Neural cell (in vitro differentiated cells): ENCODE measurements at regions not wholly inside any gene's neighbourhood (a gene's known extent, or its start where the extent isn't known, plus 50 kb on each side); places are given as distances from the start of the nearest gene placed in this dataset.

Source experiments
- H2AFZ ChIP-seq: fragments of 200-600, 300-800 bp; sonication (generic), shearing (Covaris generic); 2 replicates; pipeline ENCODE4 v1.6.0; 2014; ENCODE audit warnings: low read depth, mild to moderate bottlenecking, antibody characterized with exemption, low read length, moderate library complexity
- H3F3A ChIP-seq: fragments of 200-600 bp; shearing (Covaris generic); 2 replicates; pipeline ENCODE4 v1.6.1; 2016; ENCODE audit warnings: mild to moderate bottlenecking, moderate library complexity, mixed read lengths, antibody characterized with exemption, low read length; ENCODE audit not compliant: insufficient read depth, poor library complexity, severe bottlenecking
- H3K27ac ChIP-seq: fragments of 200-600, 300-800 bp; sonication (generic), shearing (Covaris generic); 2 replicates; pipeline ENCODE4 v1.5.1; 2014; ENCODE audit warnings: mild to moderate bottlenecking, low read length, moderate library complexity
- H3K27me3 ChIP-seq: fragments of 300-800, 200-600 bp; sonication (generic), shearing (Covaris generic); 2 replicates; pipeline ENCODE4 v1.6.0; 2014; ENCODE audit warnings: mild to moderate bottlenecking, low read depth, low read length, moderate library complexity; ENCODE audit not compliant: insufficient read depth
- H3K36me3 ChIP-seq: fragments of 300-800, 200-600 bp; sonication (generic), shearing (Covaris generic); 2 replicates; pipeline ENCODE4 v1.5.1; 2014; ENCODE audit warnings: mild to moderate bottlenecking, antibody characterized with exemption, low read length, moderate library complexity; ENCODE audit not compliant: insufficient read depth
- H3K4me2 ChIP-seq: fragments of 300-800, 200-600 bp; sonication (generic), shearing (Covaris generic); 2 replicates; pipeline ENCODE4 v1.6.0; 2014; ENCODE audit warnings: mild to moderate bottlenecking, low read length
- H3K4me3 ChIP-seq: fragments of 300-800, 200-600 bp; sonication (generic), shearing (Covaris generic); 2 replicates; pipeline ENCODE4 v1.5.1; 2014; ENCODE audit warnings: mild to moderate bottlenecking, low read length, moderate library complexity
- H3K79me2 ChIP-seq: fragments of 200-600 bp; shearing (Covaris generic); replicated peaks from 2 replicates; pipeline ENCODE4 v1.6.0; 2014; ENCODE audit warnings: mild to moderate bottlenecking, low read length, moderate library complexity; ENCODE audit not compliant: insufficient read depth
- H3K9ac ChIP-seq: fragments of 300-800, 200-600 bp; sonication (generic), shearing (Covaris generic); 2 replicates; pipeline ENCODE4 v1.6.1; 2016; ENCODE audit warnings: mild to moderate bottlenecking, low read length, mixed read lengths
- H3K9me2 ChIP-seq: fragments of 200-600 bp; shearing (Covaris generic); 2 replicates; pipeline ENCODE4 v1.6.1; 2016; ENCODE audit warnings: mild to moderate bottlenecking, low read length, mixed read lengths; ENCODE audit not compliant: insufficient read depth
- H3K9me3 ChIP-seq: fragments of 200-600, 300-800 bp; sonication (generic), shearing (Covaris generic); 2 replicates; pipeline ENCODE4 v1.6.1; 2016; ENCODE audit warnings: mild to moderate bottlenecking, mixed run types, low read length, moderate library complexity, mixed read lengths
- H4K20me1 ChIP-seq: fragments of 200-600 bp; shearing (Covaris generic); 2 replicates; pipeline ENCODE4 v1.6.1; 2016; ENCODE audit warnings: mild to moderate bottlenecking, mixed run types; ENCODE audit not compliant: insufficient read depth
- EP300 ChIP-seq: fragments of 450-650 bp; conservative IDR thresholded peaks from 2 replicates; pipeline ENCODE4 v1.6.1; 2014; ENCODE audit warnings: antibody characterized with exemption, mild to moderate bottlenecking, moderate library complexity; ENCODE audit not compliant: poor library complexity, severe bottlenecking
- EZH2 ChIP-seq: fragments of 200-600, 300-800 bp; shearing (Covaris generic), sonication (generic); IDR thresholded peaks from 2 replicates; pipeline ENCODE4 v1.6.1; 2014; ENCODE audit warnings: antibody characterized with exemption, low read length, borderline replicate concordance, mild to moderate bottlenecking; ENCODE audit not compliant: insufficient read depth, poor library complexity, severe bottlenecking
- MXI1 ChIP-seq: fragments of 450-650 bp; conservative IDR thresholded peaks from 2 replicates; pipeline ENCODE4 v1.6.1; 2014; ENCODE audit warnings: antibody characterized with exemption, mild to moderate bottlenecking; ENCODE audit not compliant: poor library complexity, severe bottlenecking
- POLR2AphosphoS5 ChIP-seq: IDR thresholded peaks from 2 replicates; pipeline ENCODE4 v1.6.1; 2012
- RAD21 ChIP-seq: fragments of 450-650 bp; conservative IDR thresholded peaks from 2 replicates; pipeline ENCODE4 v1.6.1; 2014; ENCODE audit warnings: antibody characterized with exemption, mild to moderate bottlenecking, moderate library complexity
- SMC3 ChIP-seq: fragments of 450-650 bp; conservative IDR thresholded peaks from 2 replicates; pipeline ENCODE4 v1.6.1; 2014; ENCODE audit warnings: antibody characterized with exemption, mild to moderate bottlenecking, moderate library complexity; ENCODE audit not compliant: poor library complexity
- TAF1 ChIP-seq: IDR thresholded peaks from 2 replicates; pipeline ENCODE4 v1.6.1; 2012; ENCODE audit warnings: low read depth
- TF ChIP-seq, protein P1 (sequence below): IDR thresholded peaks from 2 replicates; pipeline ENCODE4 v1.6.1; 2012; ENCODE audit warnings: borderline replicate concordance
- TF ChIP-seq, protein P2 (sequence below): fragments of 450-650 bp; IDR thresholded peaks from 2 replicates; pipeline ENCODE4 v1.5.1; 2014; ENCODE audit warnings: antibody characterized with exemption, mild to moderate bottlenecking, moderate library complexity; ENCODE audit not compliant: poor library complexity, severe bottlenecking

DNA sequence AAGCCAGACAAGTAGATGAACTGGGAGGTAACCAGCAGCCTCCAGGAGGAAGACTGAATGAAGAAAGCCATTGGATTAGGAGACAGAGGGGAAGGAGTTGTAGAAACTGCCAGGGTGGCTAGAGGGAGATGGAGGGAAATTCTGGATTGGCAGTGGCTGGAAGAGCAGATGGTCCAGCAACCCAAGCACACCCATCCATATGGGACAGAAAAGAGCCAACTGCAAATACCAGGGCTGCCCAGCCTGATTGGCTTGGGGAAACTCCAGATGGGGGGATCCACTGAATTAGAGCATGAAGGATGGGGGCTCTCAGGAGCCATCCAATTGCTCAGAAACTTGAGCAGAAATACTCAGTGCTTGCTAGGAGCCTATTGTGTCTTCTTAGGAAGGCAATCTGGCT lies 173.5 kb upstream of the EPB41L3 start:
- no peaks in the 10 kb centered on the region for H3K36me3 ChIP-seq

DNA sequence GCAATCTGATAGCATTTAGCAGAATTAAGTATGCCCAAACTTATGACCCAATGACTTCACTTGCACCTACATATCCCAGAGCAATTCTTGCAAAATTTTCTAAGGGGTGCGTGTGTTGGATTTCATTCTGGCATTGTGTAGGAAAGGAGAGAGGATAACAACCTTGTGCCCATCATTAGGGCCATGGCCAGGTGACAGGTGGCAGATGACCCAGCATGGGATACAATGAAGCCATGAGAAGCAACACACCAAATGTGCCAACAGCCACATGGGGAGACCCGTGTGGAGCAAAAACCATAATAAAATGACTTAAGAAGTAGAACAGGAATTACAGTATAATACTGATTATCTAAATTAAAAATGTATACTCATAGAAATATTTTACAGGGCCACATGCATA lies 166.9 kb upstream of the EPB41L3 start:
- Histone ChIP-seq H3F3A (no peaks in the 10 kb centered on the region), H3K36me3 (no peaks in the 10 kb centered on the region), H3K4me3 (no peak overlapping the region), H3K4me2 (no peak overlapping the region), H3K9me3 (no peaks in the 10 kb centered on the region), H3K27me3 (no peaks in the 10 kb centered on the region), H3K9me2 (no peaks in the 10 kb centered on the region), H3K79me2 (no peaks in the 10 kb centered on the region), H2AFZ (no peak overlapping the region), H3K27ac (no peak overlapping the region), H3K9ac (no peak overlapping the region), H4K20me1 (no peaks in the 10 kb centered on the region)
- TF ChIP-seq, protein P1, sequence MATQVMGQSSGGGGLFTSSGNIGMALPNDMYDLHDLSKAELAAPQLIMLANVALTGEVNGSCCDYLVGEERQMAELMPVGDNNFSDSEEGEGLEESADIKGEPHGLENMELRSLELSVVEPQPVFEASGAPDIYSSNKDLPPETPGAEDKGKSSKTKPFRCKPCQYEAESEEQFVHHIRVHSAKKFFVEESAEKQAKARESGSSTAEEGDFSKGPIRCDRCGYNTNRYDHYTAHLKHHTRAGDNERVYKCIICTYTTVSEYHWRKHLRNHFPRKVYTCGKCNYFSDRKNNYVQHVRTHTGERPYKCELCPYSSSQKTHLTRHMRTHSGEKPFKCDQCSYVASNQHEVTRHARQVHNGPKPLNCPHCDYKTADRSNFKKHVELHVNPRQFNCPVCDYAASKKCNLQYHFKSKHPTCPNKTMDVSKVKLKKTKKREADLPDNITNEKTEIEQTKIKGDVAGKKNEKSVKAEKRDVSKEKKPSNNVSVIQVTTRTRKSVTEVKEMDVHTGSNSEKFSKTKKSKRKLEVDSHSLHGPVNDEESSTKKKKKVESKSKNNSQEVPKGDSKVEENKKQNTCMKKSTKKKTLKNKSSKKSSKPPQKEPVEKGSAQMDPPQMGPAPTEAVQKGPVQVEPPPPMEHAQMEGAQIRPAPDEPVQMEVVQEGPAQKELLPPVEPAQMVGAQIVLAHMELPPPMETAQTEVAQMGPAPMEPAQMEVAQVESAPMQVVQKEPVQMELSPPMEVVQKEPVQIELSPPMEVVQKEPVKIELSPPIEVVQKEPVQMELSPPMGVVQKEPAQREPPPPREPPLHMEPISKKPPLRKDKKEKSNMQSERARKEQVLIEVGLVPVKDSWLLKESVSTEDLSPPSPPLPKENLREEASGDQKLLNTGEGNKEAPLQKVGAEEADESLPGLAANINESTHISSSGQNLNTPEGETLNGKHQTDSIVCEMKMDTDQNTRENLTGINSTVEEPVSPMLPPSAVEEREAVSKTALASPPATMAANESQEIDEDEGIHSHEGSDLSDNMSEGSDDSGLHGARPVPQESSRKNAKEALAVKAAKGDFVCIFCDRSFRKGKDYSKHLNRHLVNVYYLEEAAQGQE = no peak
- no peak for TF ChIP-seq EZH2
- TF ChIP-seq, protein P2, sequence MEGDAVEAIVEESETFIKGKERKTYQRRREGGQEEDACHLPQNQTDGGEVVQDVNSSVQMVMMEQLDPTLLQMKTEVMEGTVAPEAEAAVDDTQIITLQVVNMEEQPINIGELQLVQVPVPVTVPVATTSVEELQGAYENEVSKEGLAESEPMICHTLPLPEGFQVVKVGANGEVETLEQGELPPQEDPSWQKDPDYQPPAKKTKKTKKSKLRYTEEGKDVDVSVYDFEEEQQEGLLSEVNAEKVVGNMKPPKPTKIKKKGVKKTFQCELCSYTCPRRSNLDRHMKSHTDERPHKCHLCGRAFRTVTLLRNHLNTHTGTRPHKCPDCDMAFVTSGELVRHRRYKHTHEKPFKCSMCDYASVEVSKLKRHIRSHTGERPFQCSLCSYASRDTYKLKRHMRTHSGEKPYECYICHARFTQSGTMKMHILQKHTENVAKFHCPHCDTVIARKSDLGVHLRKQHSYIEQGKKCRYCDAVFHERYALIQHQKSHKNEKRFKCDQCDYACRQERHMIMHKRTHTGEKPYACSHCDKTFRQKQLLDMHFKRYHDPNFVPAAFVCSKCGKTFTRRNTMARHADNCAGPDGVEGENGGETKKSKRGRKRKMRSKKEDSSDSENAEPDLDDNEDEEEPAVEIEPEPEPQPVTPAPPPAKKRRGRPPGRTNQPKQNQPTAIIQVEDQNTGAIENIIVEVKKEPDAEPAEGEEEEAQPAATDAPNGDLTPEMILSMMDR = no peak
- no peak for TF ChIP-seq SMC3
- TF ChIP-seq EP300 = no peak
- no peak for TF ChIP-seq TAF1
- TF ChIP-seq MXI1 = no peak
- no peak for TF ChIP-seq POLR2AphosphoS5
- TF ChIP-seq RAD21 = no peak

More for the DNA sequence above, 173.5 kb upstream of the EPB41L3 start:
- H3K27me3 ChIP-seq = no peaks in the 10 kb centered on the region
- H3K79me2 ChIP-seq = no peaks in the 10 kb centered on the region
- H3K4me2 ChIP-seq = no peak overlapping the region
- H3K4me3 ChIP-seq = no peak overlapping the region
- TF ChIP-seq SMC3 (no peak), MXI1 (no peak), RAD21 (no peak), TAF1 (no peak), EP300 (no peak), EZH2 (no peak), POLR2AphosphoS5 (no peak)
- TF ChIP-seq, protein P2 = no peak
- TF ChIP-seq, protein P1 = no peak
- no peak overlapping the region for H3K27ac ChIP-seq
- H4K20me1 ChIP-seq = no peaks in the 10 kb centered on the region
- no peak overlapping the region for H3K9ac ChIP-seq
- no peaks in the 10 kb centered on the region for H3K9me3 ChIP-seq
- no peaks in the 10 kb centered on the region for H3K9me2 ChIP-seq
- no peak overlapping the region for H2AFZ ChIP-seq
- H3F3A ChIP-seq = no peaks in the 10 kb centered on the region
